ENCODE measurements at regions not wholly inside any gene's neighbourhood (a gene's known extent, or its start where the extent isn't known, plus 50 kb on each side); places are given as distances from the start of the nearest gene placed in this dataset.

GRCh38 chr20:53797085-53797484, 203.4 kb upstream of the ZNF217 start:
- TF ChIP-seq POLR2AphosphoS5 (IDR thresholded peaks at IDR 0.05) (no peak), CTCF (IDR thresholded peaks at IDR 0.05 in 8 of 11, conservative IDR thresholded peaks at IDR 0.05 in 3 of 11) (no peak)

Measured in spleen (tissue), 7 donors.